ENCODE measurements at regions not wholly inside any gene's neighbourhood (a gene's known extent, or its start where the extent isn't known, plus 50 kb on each side); places are given as distances from the start of the nearest gene placed in this dataset.

- intact Hi-C loops (cut with DNase I) = no loop called here
- no peak for DNase-seq (ENCODE audit: low spot score)
These were observed 341.0 kb upstream of the EEF2KMT start for GRCh38 chr16:5438591-5438990.

- intact Hi-C loops (cut with DNase I) = no loop called here
- no peak for DNase-seq (ENCODE audit: low spot score)
These were observed 336.0 kb upstream of the EEF2KMT start for GRCh38 chr16:5433587-5433986.

DNA sequence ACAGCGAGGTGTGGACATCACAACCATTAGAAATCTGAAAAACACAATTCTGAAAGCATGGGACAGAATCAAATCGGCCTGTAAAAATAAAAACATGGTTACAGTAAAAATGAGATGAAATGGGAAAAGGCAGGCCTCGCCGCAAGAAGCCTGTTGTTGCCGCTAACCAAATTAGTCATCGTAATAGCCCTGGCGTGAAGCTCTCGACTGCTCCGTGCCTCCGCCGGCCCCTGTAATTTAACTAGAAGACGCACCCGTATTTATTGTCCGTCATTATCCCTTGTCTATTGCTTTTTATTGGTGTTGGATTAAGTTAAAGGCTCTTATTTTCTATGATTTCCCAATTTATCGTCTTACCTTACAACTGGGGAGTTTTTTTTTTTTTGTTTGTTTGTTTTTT is 334.6 kb upstream of the EEF2KMT start:
- DNase-seq (ENCODE audit: low spot score) = no peak
- intact Hi-C loops (cut with DNase I) = no loop called here

DNA sequence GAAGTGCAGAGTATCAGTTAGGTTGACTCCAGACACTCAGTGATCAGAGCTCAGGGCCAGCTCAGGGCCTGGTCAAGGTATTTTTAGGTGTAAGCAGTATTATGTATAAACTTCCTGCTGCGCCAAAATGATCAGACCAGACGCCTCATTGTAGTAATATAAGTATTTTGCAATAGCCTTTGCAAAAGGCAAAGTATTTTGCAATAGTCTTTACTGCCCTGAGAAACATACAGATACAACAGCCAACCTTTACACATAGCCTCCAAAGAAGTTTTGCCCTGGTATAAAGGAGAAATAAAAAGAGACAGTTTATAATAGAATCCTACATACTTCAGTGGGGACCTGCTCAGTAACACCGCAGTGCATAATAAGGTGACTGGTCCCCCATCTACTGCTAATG is 333.0 kb upstream of the EEF2KMT start:
- DNase-seq (ENCODE audit: low spot score) = no peak
- intact Hi-C loops (cut with DNase I) = no loop called here

DNA sequence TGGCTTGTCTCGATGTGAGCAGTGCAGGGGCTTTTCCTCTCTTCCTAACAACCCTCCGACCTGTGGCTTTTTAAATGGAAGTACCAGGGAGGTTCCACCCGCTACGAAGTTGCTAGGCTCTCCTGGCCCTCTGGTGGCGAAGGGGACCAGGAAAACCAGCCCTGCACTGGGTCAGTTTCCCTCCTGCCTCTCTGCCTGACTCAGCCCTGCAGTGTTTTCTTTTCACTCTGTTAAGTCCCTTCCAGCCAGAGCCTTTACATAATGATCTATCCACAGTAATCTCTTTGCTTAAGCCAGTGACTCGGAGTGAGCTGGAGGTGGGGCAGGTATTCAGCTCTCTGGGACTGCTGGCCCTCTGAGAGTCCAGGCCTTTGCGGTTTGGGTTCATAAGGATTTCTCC is 331.3 kb upstream of the EEF2KMT start:
- intact Hi-C loops (cut with DNase I) = no loop called here
- no peak for DNase-seq (ENCODE audit: low spot score)

DNA sequence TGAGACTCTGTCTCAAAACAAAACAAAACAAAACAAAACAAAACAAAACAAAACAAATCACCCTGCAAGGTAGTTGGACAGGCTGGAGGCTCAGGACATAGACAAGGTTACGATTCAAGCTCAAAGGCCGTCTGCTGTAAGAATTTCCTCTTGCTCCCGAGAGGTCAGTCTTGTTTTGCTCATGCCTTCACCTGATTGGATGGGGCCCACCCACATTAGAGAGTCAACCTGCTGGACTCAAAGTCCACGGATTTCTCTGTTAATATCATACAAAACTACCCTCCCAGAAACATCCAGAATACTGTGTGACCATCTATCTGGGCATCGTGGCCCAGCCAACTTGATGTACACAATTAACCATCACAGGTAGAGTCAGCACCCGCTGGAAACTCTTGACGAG is 330.0 kb upstream of the EEF2KMT start:
- intact Hi-C loops (cut with DNase I) = no loop called here
- no peak for DNase-seq (ENCODE audit: low spot score)

DNA sequence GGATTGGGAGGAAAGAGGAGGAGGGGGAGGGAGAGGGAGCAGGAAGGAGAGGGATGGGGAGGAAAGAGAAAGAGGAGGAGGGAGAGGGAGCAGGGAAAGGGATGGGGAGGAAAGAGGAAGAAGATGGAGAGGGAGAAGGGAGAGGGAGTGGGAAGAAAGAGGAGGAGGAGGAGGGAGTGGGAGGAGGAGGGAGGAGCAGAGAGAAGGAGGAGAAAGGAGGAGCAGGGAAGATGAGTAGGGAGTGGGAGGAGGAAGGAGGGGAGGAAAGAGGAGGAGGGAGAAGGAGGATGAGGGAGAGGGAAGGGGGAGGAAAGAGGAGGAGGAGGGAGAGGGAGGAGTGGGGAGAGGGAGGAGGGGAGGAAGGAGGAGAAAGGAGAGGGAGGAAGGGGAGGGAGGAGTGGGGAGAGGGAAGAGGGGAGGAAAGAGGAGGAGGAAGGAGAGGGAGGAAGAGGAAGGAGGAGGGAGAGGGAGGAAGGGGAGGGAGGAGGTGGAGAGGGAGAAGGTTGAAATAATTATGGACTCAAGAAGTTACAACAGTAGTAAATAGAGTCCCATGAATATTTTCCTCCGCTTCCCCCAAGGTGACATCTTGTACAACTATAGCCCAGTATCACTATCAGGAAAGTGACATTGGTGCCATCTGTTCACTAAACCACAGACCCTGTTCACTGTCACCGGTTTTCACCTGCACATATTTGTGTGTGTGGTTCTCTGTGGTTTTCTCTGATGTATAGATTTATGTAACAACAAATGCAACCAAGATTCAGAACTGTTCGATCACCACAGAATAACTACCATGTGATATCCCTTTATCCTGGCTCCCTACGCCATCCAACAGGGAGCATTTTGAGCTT is 325.3 kb upstream of the EEF2KMT start:
- intact Hi-C loops (cut with DNase I) = no loop called here
- DNase-seq (ENCODE audit: low spot score) = no peak

- intact Hi-C loops (cut with DNase I) = no loop called here
- no peak for DNase-seq (ENCODE audit: low spot score)
These were observed 324.5 kb upstream of the EEF2KMT start for GRCh38 chr16:5422047-5422446.

DNA sequence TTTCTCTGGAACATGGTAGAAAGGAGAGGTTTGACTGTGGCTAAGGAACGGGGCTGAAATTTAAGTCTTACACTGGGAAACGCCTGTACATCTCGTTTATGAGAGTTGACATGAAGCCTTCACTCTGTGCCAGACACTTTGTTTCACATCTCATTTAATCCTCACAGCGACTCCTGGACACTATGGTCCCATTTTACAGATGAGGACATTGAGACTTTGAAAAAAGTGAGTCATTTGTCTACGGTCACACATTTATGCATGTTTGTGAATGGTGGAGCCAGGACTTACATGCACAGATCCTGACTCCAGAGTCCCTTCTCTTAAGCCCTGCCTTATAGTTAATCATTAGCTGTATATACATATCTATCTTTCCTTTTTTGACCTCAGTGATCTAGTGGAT is 318.4 kb upstream of the EEF2KMT start:
- DNase-seq (ENCODE audit: low spot score) = no peak
- intact Hi-C loops (cut with DNase I) = no loop called here

DNA sequence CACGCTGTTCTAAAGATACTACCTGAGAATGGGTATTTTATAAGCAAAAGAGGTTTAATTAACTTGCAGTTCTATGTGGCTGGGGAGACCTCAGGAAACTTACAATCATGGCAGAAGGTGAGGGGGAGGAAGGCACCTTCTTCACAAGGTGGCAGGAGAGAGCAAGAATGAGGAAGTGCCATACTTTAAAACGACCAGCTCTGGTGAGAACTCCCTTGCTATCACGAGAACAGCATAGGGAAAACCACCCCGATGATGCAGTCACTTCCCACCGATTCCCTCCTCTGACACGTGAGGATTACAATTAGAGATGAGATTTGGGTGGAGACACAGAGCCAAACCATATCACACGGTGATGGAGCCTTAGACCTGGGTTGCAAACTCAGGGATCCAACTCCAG is 317.5 kb upstream of the EEF2KMT start:
- intact Hi-C loops (cut with DNase I) = no loop called here
- no peak for DNase-seq (ENCODE audit: low spot score)

DNA sequence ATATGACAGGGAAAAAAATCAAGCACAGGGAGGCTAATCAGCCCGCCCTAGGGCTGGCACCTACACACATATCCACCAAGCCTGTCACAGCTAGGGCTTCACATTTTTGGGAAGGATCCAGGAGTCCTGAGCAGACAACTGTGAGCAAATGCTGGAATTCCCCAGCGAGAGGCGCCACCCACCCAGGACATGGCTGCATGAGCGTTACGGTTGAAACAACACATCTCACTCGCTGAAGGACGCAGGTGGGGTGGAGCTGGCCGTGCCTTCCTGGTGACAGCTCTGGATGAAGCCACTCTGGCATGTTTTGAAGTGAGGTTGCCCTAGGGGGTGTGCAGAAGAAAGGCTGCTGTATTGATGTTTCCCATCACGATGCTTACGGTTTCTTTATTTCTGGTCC is 315.1 kb upstream of the EEF2KMT start:
- DNase-seq (ENCODE audit: low spot score) = no peak
- intact Hi-C loops (cut with DNase I) = no loop called here

DNA sequence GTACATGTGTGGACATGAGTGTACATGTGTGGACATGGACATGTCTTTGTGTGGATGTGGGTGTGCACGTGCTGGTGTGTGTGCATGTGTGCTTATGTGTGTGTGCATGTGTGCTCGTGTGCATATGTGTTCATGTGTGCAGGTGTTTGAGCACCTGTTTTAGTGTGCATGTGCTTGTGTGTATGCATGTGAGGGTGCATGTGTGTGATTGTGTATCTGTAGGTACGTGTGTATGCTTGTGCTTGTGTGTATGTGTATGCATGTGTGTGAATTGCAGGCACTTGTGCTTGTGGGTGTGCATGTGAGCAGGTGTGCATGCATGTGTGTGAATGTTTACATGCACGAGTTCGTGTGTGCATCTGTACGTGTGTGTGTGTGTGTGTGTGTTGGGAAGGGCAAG is 300.6 kb upstream of the EEF2KMT start:
- intact Hi-C loops (cut with DNase I) = no loop called here
- DNase-seq (ENCODE audit: low spot score) = no peak

- no peak for DNase-seq (ENCODE audit: low spot score)
- intact Hi-C loops (cut with DNase I) = no loop called here
These were observed 299.3 kb upstream of the EEF2KMT start for GRCh38 chr16:5396880-5397279.

- intact Hi-C loops (cut with DNase I) = no loop called here
- no peak for DNase-seq (ENCODE audit: low spot score)
These were observed 295.5 kb upstream of the EEF2KMT start for GRCh38 chr16:5393070-5393469.

GRCh38 chr16:5386989-5387388 is 289.4 kb upstream of the EEF2KMT start:
- DNase-seq (ENCODE audit: low spot score) = no peak
- intact Hi-C loops (cut with DNase I) = no loop called here

GRCh38 chr16:5385811-5386210 is 288.2 kb upstream of the EEF2KMT start:
- DNase-seq (ENCODE audit: low spot score) = no peak
- intact Hi-C loops (cut with DNase I) = no loop called here

GRCh38 chr16:5385115-5385514 is 287.5 kb upstream of the EEF2KMT start:
- DNase-seq (ENCODE audit: low spot score) = no peak
- intact Hi-C loops (cut with DNase I) = no loop called here

- intact Hi-C loops (cut with DNase I) = no loop called here
- no peak for DNase-seq (ENCODE audit: low spot score)
These were observed 286.1 kb upstream of the EEF2KMT start for GRCh38 chr16:5383737-5384136.

DNA sequence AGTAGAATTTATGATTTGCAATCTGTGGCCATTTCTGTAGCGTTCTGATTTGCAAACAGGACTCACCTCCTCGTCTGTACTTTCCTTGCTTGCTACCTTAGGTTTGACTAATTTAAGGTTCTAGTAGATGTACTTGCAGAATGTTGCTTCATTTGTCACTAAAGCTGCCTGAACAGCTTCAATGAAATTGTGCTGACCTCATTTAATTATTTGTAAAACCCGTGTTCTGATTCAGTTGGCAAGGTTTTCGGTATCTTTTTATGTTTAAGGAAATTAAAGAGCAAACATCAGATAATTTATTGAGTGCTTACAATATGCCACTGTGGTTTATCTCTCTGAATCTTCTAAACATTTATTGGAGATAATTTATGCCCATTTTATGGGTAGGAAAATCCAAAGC is 284.9 kb upstream of the EEF2KMT start:
- intact Hi-C loops (cut with DNase I) = no loop called here
- no peak for DNase-seq (ENCODE audit: low spot score)

DNA sequence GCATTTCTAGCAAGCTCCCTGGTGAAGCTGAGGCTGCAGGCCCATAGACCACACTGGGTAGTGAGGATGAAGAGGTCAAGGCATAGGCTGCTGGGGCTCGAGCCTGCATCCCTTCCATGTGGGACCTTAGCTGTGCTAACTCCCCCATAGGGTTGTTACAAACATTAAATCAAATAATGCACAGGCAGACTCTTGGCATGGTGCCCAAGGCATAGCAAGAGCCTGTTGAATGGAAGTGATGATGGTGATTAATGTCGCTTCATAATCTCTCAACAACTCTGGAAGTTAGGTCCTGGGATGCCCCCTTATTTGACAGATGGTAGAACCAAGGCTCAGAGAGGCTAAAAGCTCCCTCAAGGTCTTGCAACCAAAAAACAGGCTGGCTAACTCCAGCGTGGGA is 283.9 kb upstream of the EEF2KMT start:
- no peak for DNase-seq (ENCODE audit: low spot score)
- intact Hi-C loops (cut with DNase I) = no loop called here

DNA sequence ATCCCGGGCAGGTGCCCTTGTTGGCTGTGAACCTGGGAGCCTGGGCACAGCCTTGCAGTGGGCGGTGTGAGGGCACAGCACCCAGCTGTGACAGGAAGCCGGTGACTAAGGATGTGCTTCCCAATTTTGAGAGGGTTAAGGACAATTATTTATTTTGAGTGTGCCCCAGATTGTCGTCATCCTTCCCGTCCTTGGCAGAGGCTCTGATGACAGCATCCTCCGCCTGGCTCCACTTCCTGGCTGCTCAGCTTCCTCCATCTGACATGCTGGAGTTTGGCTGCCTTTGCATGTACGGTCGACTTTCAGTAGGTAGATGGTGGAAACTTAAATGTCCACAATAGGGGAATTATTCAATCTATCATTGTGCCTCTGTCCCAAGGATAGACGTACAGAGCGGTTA is 282.4 kb upstream of the EEF2KMT start:
- DNase-seq (ENCODE audit: low spot score) = no peak
- intact Hi-C loops (cut with DNase I) = no loop called here

- DNase-seq (ENCODE audit: low spot score) = no peak
- intact Hi-C loops (cut with DNase I) = no loop called here
These were observed 280.9 kb upstream of the EEF2KMT start for GRCh38 chr16:5378531-5378930.

All from posterior vena cava (tissue), 2 donors.